Retina (tissue), 1 donor: ENCODE measurements at regions not wholly inside any gene's neighbourhood (a gene's known extent, or its start where the extent isn't known, plus 50 kb on each side); places are given as distances from the start of the nearest gene placed in this dataset.
"Not testable (repeated sequence)": the region's sequence is repeated elsewhere in the genome, so short reads cannot be mapped to it uniquely, and the experiment has no call there.

ENCODE experiments used
- DNase-seq: peaks from one replicate; pipeline ENCODE4 v3.0.0-alpha.2; 2016

DNA sequence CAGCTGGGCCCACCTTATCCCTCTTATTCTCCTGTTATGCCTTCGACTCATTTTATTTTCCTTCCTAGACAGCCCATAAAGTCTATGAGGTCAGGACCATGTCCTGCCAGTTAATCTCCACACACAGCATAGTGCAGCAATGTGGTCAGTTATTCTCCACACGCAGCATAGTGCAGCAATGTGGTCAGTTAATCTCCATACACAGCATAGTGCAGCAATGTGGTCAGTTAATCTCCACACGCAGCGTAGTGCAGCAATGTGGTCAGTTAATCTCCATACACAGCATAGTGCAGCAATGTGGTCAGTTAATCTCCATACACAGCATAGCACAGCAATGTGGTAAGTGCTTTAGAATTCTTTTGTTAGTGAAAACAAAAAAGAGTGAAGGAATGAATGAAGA, 77.8 kb downstream of the TEX36 start:
- DNase-seq = no peak

DNA sequence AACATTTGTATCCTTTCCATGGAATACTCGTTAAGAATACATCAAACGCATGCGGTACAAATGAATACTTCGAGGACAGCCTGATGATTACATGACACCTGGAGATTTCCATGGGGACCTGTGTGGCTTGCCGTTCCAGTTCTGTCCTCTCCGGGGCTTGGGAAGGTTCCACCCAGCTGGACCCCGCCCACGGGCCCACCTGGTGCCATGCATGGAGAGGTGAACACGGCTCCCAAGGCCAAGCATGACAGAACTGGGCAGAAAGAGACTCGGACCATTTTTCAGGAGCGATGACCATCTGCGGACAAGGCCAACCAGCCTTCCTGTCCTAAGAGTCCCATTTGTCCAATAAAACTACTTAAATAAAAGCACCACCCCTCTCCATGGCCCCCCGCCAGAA, 80.1 kb downstream of the TEX36 start:
- no peak for DNase-seq

DNA sequence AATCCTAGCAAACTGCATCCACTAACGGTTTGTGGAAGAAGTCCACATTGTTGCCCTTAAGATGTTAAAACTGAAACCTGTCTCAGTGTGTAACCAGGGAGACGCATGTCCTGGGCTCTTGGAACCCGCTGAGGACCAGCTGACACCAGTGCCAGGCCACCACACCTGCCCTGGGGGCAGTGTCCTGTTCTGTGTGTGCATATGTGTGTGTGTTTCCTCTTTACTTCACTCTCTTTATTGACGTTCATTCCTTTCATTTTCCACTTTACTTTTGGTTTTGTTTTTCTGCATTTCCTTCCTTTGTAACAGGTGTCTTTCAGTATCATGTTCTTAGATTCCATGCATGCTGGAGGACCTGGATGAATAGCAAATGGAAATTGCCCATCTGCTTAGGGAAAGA, 83.8 kb downstream of the TEX36 start:
- no peak for DNase-seq

DNA sequence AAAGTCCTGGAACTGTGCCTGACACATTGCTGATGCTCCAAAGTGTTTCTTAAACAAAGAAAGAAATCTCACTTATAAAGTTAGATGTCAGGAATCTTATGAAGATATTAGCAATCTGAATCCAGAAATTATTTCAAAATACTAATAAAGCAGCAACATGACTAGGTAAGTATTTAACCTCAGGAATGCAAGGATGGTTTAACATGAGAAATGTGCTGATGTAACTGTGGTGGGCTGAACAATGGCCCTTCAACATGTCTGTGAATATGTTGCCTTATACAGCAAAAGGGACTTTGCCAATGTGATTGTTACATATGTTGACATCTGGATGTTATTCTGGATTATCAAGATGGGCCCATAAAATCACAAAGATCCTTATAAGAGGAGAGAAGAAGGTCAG, 87.1 kb downstream of the TEX36 start:
- no peak for DNase-seq

DNA sequence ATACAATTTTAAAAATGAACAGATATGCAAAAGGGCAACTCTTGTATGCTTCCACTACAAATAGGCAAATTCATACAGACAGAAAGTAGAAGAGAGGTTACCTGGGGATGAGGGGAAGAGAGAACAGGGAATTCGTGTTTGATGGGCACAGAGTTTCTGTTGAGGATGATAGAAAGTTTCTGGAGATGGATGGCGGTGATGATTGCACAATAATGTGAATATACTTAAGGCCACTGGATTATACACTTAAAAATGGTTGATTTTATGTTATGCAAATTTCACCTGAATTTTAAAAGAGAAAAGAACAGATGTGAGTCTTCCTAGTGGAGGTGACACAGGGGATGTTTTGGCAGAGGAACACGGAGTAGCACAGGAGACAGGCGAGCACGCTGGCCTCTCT, 89.3 kb downstream of the TEX36 start:
- no peak for DNase-seq

DNA sequence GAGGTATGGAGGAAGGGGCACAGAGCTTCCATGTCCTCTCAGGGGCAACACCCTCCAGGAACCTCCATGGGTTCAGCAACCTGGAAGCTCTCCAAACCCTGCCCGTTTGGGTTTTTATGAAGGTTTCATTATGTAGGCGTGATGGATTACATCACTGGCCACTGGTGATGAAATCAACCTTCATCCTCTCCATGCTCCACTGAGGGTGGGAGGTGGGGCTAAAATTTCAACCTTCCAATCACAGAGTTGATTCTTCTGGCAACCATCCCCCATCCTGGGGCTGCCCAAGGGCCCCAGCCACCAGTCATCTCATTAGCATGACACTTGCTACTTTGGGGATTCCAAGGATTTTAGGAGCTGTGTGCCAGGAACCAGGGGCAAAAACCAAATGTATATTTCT, 90.1 kb downstream of the TEX36 start:
- DNase-seq = no peak

DNA sequence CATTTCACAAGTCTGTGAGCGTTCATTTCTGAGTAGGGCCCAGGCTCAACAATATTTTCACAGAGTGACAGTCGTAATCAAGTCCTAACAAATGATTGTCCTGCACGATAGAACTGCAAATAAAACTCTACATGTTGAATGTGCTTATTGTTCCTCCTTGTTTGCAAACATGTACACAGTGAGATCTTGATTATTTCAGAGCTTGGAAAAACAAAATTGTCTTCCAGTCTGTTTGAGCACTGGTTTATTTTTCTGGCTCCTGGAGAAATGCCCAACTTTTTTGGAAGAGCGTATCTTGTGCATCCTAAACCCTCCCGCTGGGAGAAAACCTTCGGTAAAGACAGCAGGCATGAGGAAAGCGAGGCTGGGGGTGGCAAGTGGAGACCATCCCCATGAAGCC, 91.1 kb downstream of the TEX36 start:
- no peak for DNase-seq

DNA sequence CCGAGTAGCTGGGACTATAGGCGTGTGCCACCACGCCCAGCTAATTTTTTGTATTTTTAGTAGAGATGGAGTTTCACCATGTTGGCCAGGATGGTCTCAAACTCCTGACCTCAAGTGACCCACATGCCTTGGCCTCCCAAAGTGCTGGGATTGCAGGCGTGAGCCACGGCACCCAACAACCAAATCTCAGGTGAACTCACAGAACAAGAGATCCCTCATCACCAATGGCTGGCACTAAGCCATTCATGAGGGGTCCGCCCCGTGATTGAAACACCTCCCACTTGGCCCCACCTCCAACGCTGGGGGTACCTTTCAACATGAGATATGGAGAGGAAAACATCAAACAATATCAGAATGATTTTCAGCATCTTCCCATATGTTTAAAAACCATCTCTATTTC, 94.2 kb downstream of the TEX36 start:
- DNase-seq = not testable (repeated sequence)

DNA sequence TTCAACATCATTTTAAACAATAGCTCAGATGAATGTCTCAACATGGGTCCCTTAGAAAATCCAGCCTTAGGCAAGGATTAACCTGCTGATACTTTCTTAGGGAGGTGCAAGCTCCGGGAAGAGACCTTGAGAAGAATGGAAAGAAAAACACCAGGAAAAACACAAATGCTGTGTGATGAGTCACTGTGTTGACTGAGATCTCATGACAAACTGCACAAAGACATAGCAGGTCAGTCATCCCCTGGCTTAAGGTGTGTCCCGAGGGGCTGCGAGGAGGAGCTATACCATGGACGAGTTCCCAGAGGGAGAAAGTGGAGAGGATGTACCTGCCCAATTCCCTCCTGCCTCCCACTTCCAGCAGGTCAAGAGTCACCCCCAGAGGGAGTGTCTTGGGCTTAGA, 98.0 kb downstream of the TEX36 start:
- DNase-seq = no peak

DNA sequence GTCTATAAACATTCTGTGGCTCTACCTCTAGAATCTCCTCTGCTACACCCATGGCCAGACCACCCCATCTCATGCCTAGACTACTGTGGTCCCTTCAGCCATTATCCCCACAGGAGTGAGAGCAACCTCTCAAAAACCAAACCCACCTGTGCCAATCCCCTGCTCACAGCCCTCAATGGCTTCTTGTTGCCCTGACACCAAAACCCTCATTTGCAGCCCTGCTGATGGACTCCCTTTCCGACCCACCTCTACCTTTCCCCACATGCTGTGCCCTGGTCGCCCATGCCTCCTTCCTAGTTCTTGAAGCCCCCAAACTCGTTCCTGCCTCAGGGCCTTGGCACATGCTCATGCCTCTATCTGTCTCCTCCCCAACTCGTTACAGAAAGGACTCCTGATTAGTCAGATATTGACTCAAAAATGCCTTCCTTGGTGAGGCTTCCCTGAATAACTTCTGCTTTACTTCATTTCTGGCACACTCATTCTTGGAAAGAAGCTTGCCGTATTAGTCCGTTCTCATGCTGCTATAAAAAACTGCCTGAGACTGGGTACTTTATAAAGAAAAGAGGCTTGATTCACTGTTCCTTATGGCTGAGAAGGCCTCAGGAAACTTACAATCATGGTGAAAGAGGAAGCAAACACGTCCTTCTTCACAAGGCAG, 104.2 kb downstream of the TEX36 start:
- no peak for DNase-seq

DNA sequence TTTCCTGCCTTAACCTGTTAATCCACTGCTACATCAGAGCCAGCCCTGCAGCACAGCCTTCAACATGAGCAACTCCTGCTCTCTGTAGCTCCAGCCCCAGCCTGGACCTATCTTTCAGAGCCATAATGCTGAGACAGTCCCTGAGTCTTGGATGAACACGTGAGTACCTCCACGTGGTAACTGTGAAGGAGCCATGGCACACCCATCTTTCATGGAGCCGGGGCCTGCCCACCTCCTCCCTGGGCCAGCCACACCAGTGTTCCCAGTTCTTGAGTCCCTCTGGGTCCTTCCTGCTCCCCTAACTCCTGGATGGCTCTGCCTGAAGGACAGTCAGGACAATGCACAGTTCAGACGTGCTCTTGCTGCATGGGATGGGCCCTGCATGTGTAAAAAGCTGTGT, 107.1 kb downstream of the TEX36 start:
- DNase-seq = no peak

DNA sequence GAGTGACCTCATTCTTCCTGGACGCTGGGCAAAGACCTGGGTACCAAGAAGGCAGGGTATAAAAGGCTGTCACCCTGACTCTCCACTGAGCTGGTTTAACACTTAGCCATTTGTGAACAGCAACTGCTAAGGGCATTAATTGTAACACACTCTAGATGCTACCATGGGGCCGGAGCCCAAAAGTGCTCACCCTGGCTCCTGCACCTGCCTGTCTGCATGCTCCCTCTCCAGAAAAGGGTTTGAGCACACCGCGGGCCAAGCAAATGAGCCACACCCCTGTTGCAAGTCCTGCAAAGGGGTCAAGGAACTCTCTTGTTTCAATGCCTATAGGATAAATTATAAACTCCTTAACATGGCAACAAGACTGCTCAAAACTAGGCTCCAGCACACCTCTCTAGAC, 114.8 kb downstream of the TEX36 start:
- no peak for DNase-seq

DNA sequence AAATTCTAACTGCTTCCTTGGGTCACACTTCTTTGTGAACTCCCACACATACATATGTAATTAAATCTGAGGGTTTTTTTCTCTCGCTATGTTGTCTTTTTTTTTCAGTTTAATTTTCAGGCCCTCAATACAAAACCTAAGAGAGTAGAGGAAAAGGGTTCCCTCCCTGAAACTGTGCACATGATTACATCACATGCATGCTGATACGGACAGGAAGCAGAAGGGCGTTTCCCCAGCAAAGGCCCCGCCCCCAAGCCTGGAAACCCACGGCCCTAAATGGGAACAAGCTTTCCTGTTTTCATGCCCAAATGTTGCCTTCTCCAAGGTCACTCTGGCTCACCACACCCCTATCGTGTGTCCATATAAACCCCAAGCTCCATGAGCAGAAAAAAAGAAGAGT, 115.4 kb downstream of the TEX36 start:
- no peak for DNase-seq

DNA sequence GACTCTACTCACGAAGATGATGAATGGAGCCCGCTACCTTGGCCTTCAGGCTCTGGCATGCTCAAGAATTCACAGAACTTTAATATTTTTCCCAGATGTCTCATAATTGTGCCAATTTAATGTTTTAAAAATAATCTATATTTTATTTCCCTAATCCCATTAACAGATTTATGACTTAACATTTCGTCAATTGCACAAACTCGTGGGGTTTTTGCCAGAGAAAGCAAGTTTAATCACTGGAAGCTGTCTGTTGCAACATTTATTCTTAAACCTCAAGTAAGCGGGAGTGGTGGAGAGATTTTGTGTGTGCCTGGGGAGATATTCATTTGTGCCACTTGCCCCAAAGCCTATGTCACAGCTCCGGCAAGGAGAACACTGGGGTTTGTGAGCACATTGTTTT, 117.9 kb downstream of the TEX36 start:
- no peak for DNase-seq

DNA sequence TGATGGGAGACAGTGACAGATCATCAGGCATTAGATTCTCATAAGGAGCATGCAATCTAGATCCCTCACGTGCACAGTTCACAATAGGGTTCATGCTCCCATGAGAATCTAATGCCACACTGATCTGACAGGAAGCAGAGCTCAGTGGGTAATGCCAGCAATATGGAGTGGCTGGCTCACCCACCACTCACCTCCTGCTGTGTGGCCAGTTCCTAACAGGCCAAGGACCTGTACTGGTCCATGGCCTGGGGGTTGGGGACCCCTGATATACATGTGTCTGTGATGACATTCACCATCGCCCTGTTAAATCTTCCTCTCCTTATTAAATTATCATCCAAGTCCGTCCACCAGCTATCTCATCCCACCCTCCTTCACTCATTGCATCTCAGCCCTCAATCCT, 118.4 kb downstream of the TEX36 start:
- DNase-seq = no peak

DNA sequence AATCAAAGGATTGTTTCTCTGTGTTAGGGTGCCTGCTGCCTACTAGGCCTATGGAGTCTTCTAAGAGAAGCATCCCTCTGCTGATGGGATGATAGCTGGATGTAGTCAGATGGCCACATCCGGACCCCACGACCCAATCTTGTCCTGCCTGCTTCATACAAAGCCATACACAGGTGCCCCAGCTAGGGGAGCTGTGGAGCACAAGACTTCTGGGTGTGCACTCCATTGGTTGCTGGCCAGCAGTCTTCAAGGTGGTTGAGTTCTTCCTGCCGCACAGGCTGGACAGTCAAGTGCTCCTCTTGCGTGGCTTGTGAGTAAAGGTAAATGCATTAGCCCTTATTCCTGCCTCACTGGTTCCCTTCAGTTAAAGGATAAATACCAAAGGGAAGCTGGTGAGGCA, 120.2 kb downstream of the TEX36 start:
- no peak for DNase-seq

DNA sequence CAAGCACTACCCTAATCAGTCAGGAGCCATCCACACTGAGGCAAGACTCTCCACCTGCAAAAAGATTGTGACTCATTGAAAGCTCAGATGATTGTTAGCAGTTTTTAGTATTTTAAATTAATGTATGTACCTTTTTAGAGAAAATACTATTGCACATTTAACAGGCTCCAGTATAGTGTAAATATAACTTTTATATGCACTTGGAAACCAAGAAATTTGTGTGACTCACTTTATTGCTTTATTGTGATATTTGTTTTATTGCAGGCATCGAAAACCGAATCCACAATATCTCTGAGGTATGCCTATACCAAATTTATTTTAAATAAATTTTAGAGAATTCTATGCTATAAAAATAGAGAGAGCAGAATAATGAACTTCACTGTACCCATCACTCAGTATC, 122.0 kb downstream of the TEX36 start:
- no peak for DNase-seq

DNA sequence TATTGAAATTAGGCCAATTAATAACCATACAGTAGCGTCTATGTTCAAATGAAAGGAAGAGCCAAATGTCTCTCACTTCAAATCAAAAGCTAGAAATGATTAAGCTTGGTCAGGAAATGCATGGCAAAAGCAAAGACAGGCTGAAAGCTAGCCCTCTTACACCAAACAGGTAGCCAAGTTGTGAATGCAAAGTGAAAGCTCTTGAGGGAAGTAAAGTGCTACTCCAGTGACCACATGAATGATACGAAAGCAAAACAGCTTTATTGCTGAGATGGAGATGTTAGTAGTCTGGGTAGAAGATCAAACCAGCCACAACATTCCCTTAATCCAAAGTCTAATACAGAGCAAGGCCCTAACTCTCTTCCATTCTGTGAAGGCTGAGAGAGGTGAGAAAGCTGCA, 123.8 kb downstream of the TEX36 start:
- DNase-seq = no peak

DNA sequence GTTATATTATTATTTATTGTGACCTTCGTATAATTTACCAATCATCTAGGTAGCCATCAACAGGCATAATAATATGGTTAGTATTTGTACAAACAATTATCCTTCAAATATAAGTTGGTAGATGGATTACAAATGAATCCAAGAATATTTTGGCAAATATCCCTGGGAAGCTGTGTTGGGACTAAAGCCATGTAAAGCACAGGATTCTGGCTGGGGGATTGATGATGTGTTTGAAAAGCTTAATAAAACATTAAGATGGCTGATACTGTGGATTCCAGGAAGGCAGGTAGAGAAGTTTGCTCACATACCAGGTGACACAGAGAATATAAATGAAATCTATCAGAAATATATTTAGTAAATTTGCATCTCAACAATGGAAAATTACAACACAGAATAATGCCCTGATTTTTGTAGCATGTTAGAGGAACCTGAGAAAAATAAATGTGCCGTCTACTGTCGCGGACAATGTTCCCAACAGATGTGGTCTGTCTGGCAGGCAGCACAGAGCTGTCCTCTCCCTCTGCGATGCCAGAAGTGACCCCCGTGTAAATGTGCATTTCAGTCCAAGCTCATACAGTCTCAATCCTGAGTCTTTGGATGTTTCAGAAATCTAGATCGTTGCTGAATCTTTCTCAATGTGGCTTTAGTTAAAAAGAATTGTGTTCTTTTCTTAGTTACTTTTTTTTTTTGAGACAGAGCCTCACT, 125.0 kb downstream of the TEX36 start:
- DNase-seq = no peak

DNA sequence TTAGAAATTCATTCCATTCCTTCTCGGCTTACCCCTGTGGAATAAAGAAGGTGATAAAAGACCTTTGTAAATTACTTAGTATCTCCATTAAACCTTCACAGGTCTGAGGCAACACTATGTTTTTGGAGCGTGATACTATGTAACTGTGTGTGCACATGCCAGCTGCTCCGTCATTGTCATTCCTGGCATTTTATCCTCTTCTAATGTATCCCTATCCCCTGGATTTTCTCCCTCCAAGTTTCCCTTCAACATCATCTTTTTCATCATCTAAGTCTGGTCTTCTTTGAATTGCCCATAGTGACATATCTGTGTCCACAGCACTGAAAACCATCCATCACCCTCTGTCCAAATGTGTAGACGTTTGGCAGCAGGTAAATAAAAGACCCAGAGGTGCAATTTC, 125.7 kb downstream of the TEX36 start:
- DNase-seq = no peak

DNA sequence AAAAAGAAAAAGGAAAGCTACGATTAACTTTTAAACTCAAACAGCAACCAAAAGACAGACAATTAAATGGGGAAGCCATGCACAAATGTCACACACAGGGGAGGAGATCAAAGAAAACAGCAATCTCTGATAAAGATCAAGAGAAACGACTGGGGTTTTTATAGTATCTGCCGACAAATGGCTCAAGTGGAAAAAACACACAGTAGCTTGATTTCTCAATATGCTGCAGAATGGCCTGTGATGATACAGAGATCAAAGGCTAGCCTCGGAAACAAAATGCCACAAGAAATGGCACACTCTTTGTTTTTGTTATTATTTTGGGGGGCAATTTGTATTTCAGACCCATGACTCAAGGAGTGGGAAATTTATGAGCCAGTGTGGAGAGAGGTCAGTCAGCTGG, 126.1 kb downstream of the TEX36 start:
- no peak for DNase-seq

DNA sequence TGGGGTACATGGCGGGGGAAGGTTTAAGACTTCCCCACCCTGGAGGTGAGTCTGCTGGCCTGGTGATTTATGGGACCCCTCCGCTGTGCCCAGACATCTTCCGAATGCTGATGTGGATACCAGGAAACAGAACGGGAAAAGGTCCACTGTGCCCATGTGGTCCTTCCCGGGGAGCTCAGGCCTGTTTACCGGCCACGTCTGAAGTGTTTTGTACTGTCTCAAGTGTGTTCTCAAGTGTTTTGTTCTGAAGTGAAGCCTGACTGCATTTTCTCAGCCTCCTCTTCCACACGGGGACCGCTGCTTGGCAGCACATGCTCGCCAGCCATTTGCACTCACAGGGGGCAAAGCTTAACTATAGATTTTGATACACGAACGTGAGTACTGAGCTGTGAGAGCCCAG, 127.2 kb downstream of the TEX36 start:
- DNase-seq = no peak

DNA sequence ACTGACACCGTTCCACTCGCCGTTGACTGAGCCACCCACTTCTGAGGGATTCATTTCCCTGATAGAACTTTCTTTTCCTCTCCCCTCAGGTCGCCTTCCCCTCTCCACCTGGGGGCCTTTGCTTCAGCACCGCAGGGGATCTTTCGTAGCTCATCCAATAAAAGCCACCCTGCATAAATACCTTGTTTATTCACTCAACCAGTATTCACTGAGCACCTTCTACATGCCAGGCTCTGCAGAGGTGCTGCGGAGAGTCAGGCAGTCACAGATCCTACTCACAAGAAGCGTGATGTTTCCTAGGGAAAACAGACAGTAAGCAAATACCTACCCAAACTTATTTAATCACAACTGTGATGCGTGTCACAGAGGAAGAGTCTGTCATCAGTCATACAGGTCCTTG, 127.7 kb downstream of the TEX36 start:
- no peak for DNase-seq

DNA sequence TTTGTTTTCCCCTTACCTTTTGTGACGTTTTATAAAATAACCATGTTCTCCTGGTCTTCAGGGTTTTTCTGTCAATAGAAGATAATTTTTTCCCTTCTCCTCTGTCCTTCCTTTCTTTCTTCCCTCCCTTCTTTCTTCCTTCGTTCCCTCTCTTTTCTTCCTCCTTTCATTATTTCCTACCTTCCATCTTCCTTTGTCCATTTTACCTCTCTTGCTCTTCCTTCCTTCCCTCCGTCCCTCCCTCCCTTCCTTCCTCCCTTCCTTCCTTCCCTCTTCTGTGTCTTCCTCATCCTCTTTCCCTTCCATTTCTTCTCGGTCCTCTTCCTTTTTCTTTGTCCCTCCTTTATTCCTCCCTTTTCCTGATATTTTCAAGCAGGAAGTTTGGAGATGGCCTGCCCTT, 128.2 kb downstream of the TEX36 start:
- no peak for DNase-seq

DNA sequence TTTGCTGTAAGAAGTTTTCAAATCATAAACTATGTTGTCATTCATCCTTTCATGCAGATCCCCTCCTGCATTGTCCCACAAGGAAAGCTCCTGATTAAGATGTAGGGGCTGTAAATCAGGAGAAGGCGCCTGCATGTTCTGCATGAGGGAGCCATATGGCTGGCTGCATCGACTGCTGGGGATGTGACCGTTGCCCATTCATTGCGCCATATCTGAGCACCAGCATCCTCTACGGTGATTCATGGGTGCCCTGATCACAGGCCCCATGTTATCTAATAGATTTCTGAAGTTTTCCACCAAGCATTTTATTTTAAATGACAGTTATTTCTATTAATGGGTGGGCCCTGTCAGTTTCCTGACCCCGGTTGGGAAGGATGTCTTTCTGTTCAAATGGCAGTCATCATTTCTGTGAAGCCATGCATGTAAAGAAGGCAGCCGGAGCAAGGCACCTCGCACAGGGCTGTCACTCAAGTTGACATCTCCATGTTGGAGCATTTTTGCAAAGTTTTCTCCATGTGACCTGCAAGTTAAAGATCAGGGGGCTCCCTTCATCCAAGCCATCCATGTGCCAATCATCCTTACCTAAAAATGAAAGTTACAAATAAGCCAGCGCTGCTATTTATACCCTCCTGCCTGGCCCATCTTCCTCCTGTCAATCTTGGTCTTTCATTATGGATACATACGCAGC, 128.8 kb downstream of the TEX36 start:
- DNase-seq = no peak
